Upper lobe of left lung (tissue), 4 donors: ENCODE measurements at regions not wholly inside any gene's neighbourhood (a gene's known extent, or its start where the extent isn't known, plus 50 kb on each side); places are given as distances from the start of the nearest gene placed in this dataset.

Source experiments
- CTCF ChIP-seq, 6 experiments: fragments of 450-650 bp in 4 of 6; fragments of 200-600 bp in 2 of 6; sonication (generic) in 2 of 6; IDR thresholded peaks; one replicate each; pipeline ENCODE4 v1.5.1; 2016 to 2019; ENCODE audit warnings: antibody characterized with exemption in 6 of 6
- POLR2A ChIP-seq, 4 donors: fragments of 450-650 bp; IDR thresholded peaks; one replicate each; pipeline ENCODE4 v1.5.1; 2016 to 2017; ENCODE audit warnings: antibody characterized with exemption in 4 of 4, mild to moderate bottlenecking in 2 of 4
- POLR2AphosphoS5 ChIP-seq, 2 donors: sonication (generic); formaldehyde crosslinking; IDR thresholded peaks; one replicate each; pipeline ENCODE4 v1.5.1; 2017; ENCODE audit warnings: antibody characterized with exemption in 2 of 2

DNA sequence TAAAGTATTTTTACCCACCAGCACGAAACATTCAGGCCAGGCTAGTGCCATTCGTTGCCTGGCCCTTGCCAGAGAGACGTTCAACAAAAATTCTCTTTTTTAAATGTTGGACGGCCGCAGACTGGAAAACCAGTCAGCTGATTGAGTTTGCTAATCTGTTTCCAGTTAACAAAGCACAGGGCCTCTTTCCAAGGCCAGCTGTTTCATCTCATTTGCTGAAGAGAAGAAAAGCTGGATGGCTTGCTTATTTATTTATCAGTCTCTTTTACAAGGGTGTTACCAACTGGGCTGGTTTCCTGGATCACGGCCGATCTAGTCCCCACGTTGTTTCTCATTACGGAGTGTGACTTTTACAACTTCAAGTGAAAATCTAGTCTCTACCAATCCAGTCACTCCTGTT is 418.7 kb upstream of the DYNLRB2 start:
- TF ChIP-seq CTCF (IDR thresholded peaks at IDR 0.05) (no peak), POLR2A (IDR thresholded peaks at IDR 0.05) (no peak), POLR2AphosphoS5 (IDR thresholded peaks at IDR 0.05) (no peak)
